Suprapubic skin (tissue), 4 donors: ENCODE measurements at regions not wholly inside any gene's neighbourhood (a gene's known extent, or its start where the extent isn't known, plus 50 kb on each side); places are given as distances from the start of the nearest gene placed in this dataset.
A peak's percentile ranks its signal among the peaks of the same experiment; 100 is the strongest.

Experiments used
- DNase-seq, 2 donors: peaks; one replicate each; pipeline ENCODE4 v3.0.0-alpha.2; 2019; ENCODE audit warnings: low spot score in 2 of 2
- H3K27ac ChIP-seq: fragments of 200-600 bp; sonication (generic); one replicate; pipeline ENCODE4 v1.5.1; 2019
- H3K27me3 ChIP-seq: fragments of 200-600 bp; sonication (generic); one replicate; pipeline ENCODE4 v1.5.1; 2019
- H3K36me3 ChIP-seq: fragments of 200-600 bp; sonication (generic); one replicate; pipeline ENCODE4 v1.5.1; 2019
- H3K4me1 ChIP-seq: fragments of 200-600 bp; sonication (generic); one replicate; pipeline ENCODE4 v1.5.1; 2019
- H3K4me3 ChIP-seq: fragments of 200-600 bp; sonication (generic); one replicate; pipeline ENCODE4 v1.5.1; 2019; ENCODE audit warnings: mild to moderate bottlenecking
- H3K9me3 ChIP-seq: fragments of 200-600 bp; sonication (generic); one replicate; pipeline ENCODE4 v1.5.1; 2019
- CTCF ChIP-seq, 2 donors: fragments of 200-600 bp in 1 of 2; fragments of 450-650 bp in 1 of 2; sonication (generic) in 1 of 2; IDR thresholded peaks; one replicate each; pipeline ENCODE4 v1.5.1; 2016 to 2019; ENCODE audit warnings: antibody characterized with exemption in 2 of 2, mild to moderate bottlenecking in 1 of 2, moderate library complexity in 1 of 2
- EP300 ChIP-seq: sonication (generic); formaldehyde crosslinking; IDR thresholded peaks from one replicate; pipeline ENCODE4 v1.6.1; 2017; ENCODE audit warnings: antibody characterized with exemption
- POLR2A ChIP-seq, 2 donors: fragments of 450-650 bp; IDR thresholded peaks; one replicate each; pipeline ENCODE4 v1.6.1; 2017; ENCODE audit warnings: antibody characterized with exemption in 2 of 2, mild to moderate bottlenecking in 2 of 2, moderate library complexity in 2 of 2
- POLR2AphosphoS5 ChIP-seq, 3 donors: sonication (generic); formaldehyde crosslinking; IDR thresholded peaks; one replicate each; pipeline ENCODE4 v1.6.1; 2017; ENCODE audit warnings: antibody characterized with exemption in 3 of 3
- WGBS: methylation state at CpG from one replicate; pipeline ENCODE4 v1.1.5; 2018; 5-methylcytosine and 5-hydroxymethylcytosine counted together

- peak; percentile 25 to 56 for DNase-seq
- no peak for TF ChIP-seq POLR2A (IDR thresholded peaks at IDR 0.05)
- TF ChIP-seq POLR2AphosphoS5 (IDR thresholded peaks at IDR 0.05): no peak
- no peak for TF ChIP-seq CTCF (IDR thresholded peaks at IDR 0.05)
- no peak for TF ChIP-seq EP300
- Histone ChIP-seq H3K27ac (no peak overlapping the region), H3K4me1 (no peaks in the 10 kb centered on the region), H3K36me3 (no peaks in the 10 kb centered on the region), H3K9me3 (peaks cover 71% of the 10 kb centered on the region), H3K4me3 (no peak overlapping the region), H3K27me3 (no peaks in the 10 kb centered on the region)
- WGBS: 59% methylated on average over 19 of the region's 19 CpGs
These were observed 381.5 kb downstream of the ALG10 start for GRCh38 chr12:34403706-34404376.

GRCh38 chr12:34404377-34405285, 382.3 kb downstream of the ALG10 start:
- peaks cover 79% of the 10 kb centered on the region for H3K9me3 ChIP-seq
- TF ChIP-seq EP300 (no peak), CTCF (IDR thresholded peaks at IDR 0.05) (no peak), POLR2A (IDR thresholded peaks at IDR 0.05) (no peak), POLR2AphosphoS5 (IDR thresholded peaks at IDR 0.05) (no peak)
- no peak overlapping the region for H3K4me3 ChIP-seq
- WGBS: 77% methylated on average over 18 of the region's 19 CpGs
- H3K4me1 ChIP-seq: no peaks in the 10 kb centered on the region
- no peaks in the 10 kb centered on the region for H3K27me3 ChIP-seq
- no peaks in the 10 kb centered on the region for H3K36me3 ChIP-seq
- peak; percentile 24 to 48 for DNase-seq
- H3K27ac ChIP-seq: no peak overlapping the region

- no peaks in the 10 kb centered on the region for H3K27me3 ChIP-seq
- DNase-seq: peak; percentile 38 to 69
- H3K4me3 ChIP-seq: no peak overlapping the region
- no peaks in the 10 kb centered on the region for H3K36me3 ChIP-seq
- TF ChIP-seq EP300 (no peak), POLR2A (IDR thresholded peaks at IDR 0.05) (no peak), CTCF (IDR thresholded peaks at IDR 0.05) (no peak), POLR2AphosphoS5 (IDR thresholded peaks at IDR 0.05) (no peak)
- H3K27ac ChIP-seq: no peak overlapping the region
- H3K4me1 ChIP-seq: no peaks in the 10 kb centered on the region
- WGBS: 83% methylated on average over 20 of the region's 22 CpGs
- peaks cover 79% of the 10 kb centered on the region for H3K9me3 ChIP-seq
These were observed 383.3 kb downstream of the ALG10 start for GRCh38 chr12:34405286-34406227.

- Histone ChIP-seq H3K27me3 (no peaks in the 10 kb centered on the region), H3K4me3 (no peak overlapping the region), H3K9me3 (peaks cover 82% of the 10 kb centered on the region), H3K36me3 (no peaks in the 10 kb centered on the region), H3K4me1 (no peaks in the 10 kb centered on the region), H3K27ac (no peak overlapping the region)
- WGBS: 70% methylated on average over 14 of the region's 18 CpGs
- TF ChIP-seq POLR2AphosphoS5 (IDR thresholded peaks at IDR 0.05) (no peak), CTCF (IDR thresholded peaks at IDR 0.05) (no peak), EP300 (no peak), POLR2A (IDR thresholded peaks at IDR 0.05) (no peak)
- DNase-seq: peak; percentile 41 to 66
These were observed 384.1 kb downstream of the ALG10 start for GRCh38 chr12:34406228-34406995.
